AG04450 (cell line): ENCODE measurements at regions not wholly inside any gene's neighbourhood (a gene's known extent, or its start where the extent isn't known, plus 50 kb on each side); places are given as distances from the start of the nearest gene placed in this dataset.

ENCODE experiments used
- CTCF ChIA-PET: fragments of 300-600, 350-600 bp; formaldehyde crosslinking; extraction: SDS; loops from one replicate; lab custom pipeline; 2022; ENCODE audit warnings: antibody characterized with exemption, inconsistent platforms; lab: Charles Lee
- POLR2A ChIA-PET: fragments of 350-600 bp; formaldehyde crosslinking; extraction: SDS; loops from one replicate; lab custom pipeline; 2021; ENCODE audit warnings: antibody characterized with exemption, inconsistent platforms; lab: Yijun Ruan, JAX
- DNase-seq: peaks from one replicate; pipeline ENCODE4 v3.0.0-alpha.2; 2011; ENCODE audit warnings: low read depth, low spot score
- H3K27ac ChIP-seq: one replicate; pipeline ENCODE4 v1.5.1; 2012; ENCODE audit warnings: low read depth, low read length, control low read depth
- H3K27me3 ChIP-seq: one replicate; pipeline ENCODE4 v1.6.0; 2012; ENCODE audit warnings: low read length; ENCODE audit not compliant: control insufficient read depth, insufficient read depth
- H3K4me3 ChIP-seq: 2 replicates; pipeline ENCODE4 v1.5.1; 2011; ENCODE audit warnings: mild to moderate bottlenecking, low read depth, low read length, control low read depth
- H3K9me3 ChIP-seq: 2 replicates; pipeline ENCODE4 v1.5.1; 2012; ENCODE audit warnings: low read length; ENCODE audit not compliant: control insufficient read depth, insufficient read depth
- CTCF ChIP-seq: IDR thresholded peaks from 2 replicates; pipeline ENCODE4 v1.5.1; 2011; ENCODE audit warnings: low read depth, low read length, control low read depth, inconsistent platforms

GRCh38 chr22:49636214-49636613 is 191.5 kb downstream of the BRD1 start:
- TF ChIP-seq CTCF, result no peak
- Histone ChIP-seq H3K9me3 (peaks cover 75% of the 10 kb centered on the region), H3K27me3 (no peaks in the 10 kb centered on the region), H3K27ac (no peak overlapping the region), H3K4me3 (no peak overlapping the region)
- no peak for DNase-seq
- POLR2A ChIA-PET, result no interaction called here
- CTCF ChIA-PET, result no interaction called here

- TF ChIP-seq CTCF, result no peak
- Histone ChIP-seq H3K9me3 (peaks cover 74% of the 10 kb centered on the region), H3K4me3 (no peak overlapping the region), H3K27me3 (no peaks in the 10 kb centered on the region), H3K27ac (no peak overlapping the region)
- CTCF ChIA-PET, result interaction anchor here (0.7 kb wide), 1 partner anchor 1187 kb away, joined by 3 read pairs; no protein-coding TSS in a partner anchor
- POLR2A ChIA-PET, result no interaction called here
- no peak for DNase-seq
Observed at GRCh38 chr22:49634006-49634772, 193.5 kb downstream of the BRD1 start.

- Histone ChIP-seq H3K4me3 (no peak overlapping the region), H3K27ac (no peak overlapping the region), H3K27me3 (no peaks in the 10 kb centered on the region), H3K9me3 (peaks cover 77% of the 10 kb centered on the region)
- ChIA-PET POLR2A (no interaction called here), CTCF (interaction anchor here (0.6 kb wide), 1 partner anchor 222 kb away, joined by 4 read pairs; no protein-coding TSS in a partner anchor)
- no peak for TF ChIP-seq CTCF
- no peak for DNase-seq
Observed at GRCh38 chr22:49633010-49633324, 194.7 kb downstream of the BRD1 start.

- TF ChIP-seq CTCF, result peak; percentile 65
- no peak for DNase-seq
- peaks cover 77% of the 10 kb centered on the region for H3K9me3 ChIP-seq
- CTCF ChIA-PET, result interaction anchor here (0.6 kb wide), 1 partner anchor 223 kb away, joined by 4 read pairs; no protein-coding TSS in a partner anchor
- no peaks in the 10 kb centered on the region for H3K27me3 ChIP-seq
- POLR2A ChIA-PET, result no interaction called here
- peak overlapping the region; percentile 32 for H3K4me3 ChIP-seq
- no peak overlapping the region for H3K27ac ChIP-seq
Observed at GRCh38 chr22:49632199-49633009, 195.3 kb downstream of the BRD1 start.

- CTCF ChIA-PET, result no interaction called here
- Histone ChIP-seq H3K4me3 (no peak overlapping the region), H3K27me3 (no peaks in the 10 kb centered on the region), H3K27ac (no peak overlapping the region), H3K9me3 (peaks cover 71% of the 10 kb centered on the region)
- DNase-seq, result no peak
- POLR2A ChIA-PET, result no interaction called here
- TF ChIP-seq CTCF, result no peak
Observed at GRCh38 chr22:49630448-49630946, 197.2 kb downstream of the BRD1 start.
